Ovary (tissue), 3 donors: ENCODE measurements at regions not wholly inside any gene's neighbourhood (a gene's known extent, or its start where the extent isn't known, plus 50 kb on each side); places are given as distances from the start of the nearest gene placed in this dataset.

ENCODE experiments used
- EP300 ChIP-seq: sonication (generic); formaldehyde crosslinking; IDR thresholded peaks from one replicate; pipeline ENCODE4 v1.6.1; 2017; ENCODE audit warnings: antibody characterized with exemption
- POLR2A ChIP-seq: fragments of 450-650 bp; IDR thresholded peaks from one replicate; pipeline ENCODE4 v1.6.1; 2017; ENCODE audit warnings: antibody characterized with exemption, mild to moderate bottlenecking, moderate library complexity
- TF ChIP-seq, protein P1 (sequence below), 3 donors: fragments of 450-650 bp in 2 of 3; fragments of 200-600 bp in 1 of 3; IDR thresholded peaks; one replicate each; pipeline versions ENCODE4 v1.5.1 to v1.8.0; 2016 to 2022; ENCODE audit warnings: antibody characterized with exemption in 3 of 3, mild to moderate bottlenecking in 1 of 3
- donor health status: DM: no; HTN: no; CAD: no.

DNA sequence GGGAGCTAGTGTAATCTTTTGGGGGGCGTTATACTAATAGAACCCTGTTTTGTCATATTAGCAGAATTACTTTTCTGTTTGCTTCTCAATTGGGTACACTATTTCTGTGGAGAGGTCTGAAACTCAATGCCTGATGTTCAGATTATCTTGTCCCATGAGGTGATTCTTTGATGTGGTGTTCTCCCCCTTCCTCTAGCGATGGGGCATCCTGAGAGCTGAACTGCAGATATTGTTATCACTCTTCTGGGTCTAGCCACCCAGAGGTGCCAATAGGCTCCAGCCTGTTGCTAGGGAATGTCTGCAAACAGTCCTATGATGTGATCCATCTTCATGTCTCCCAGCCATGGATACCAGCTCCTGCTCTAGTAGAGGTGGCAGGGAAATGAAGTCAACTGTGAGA, 233.1 kb upstream of the RASA1 start:
- TF ChIP-seq, protein P1, sequence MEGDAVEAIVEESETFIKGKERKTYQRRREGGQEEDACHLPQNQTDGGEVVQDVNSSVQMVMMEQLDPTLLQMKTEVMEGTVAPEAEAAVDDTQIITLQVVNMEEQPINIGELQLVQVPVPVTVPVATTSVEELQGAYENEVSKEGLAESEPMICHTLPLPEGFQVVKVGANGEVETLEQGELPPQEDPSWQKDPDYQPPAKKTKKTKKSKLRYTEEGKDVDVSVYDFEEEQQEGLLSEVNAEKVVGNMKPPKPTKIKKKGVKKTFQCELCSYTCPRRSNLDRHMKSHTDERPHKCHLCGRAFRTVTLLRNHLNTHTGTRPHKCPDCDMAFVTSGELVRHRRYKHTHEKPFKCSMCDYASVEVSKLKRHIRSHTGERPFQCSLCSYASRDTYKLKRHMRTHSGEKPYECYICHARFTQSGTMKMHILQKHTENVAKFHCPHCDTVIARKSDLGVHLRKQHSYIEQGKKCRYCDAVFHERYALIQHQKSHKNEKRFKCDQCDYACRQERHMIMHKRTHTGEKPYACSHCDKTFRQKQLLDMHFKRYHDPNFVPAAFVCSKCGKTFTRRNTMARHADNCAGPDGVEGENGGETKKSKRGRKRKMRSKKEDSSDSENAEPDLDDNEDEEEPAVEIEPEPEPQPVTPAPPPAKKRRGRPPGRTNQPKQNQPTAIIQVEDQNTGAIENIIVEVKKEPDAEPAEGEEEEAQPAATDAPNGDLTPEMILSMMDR (IDR thresholded peaks at IDR 0.05), result no peak
- TF ChIP-seq EP300 (no peak), POLR2A (no peak)
